ENCODE measurements at regions not wholly inside any gene's neighbourhood (a gene's known extent, or its start where the extent isn't known, plus 50 kb on each side); places are given as distances from the start of the nearest gene placed in this dataset.

- H3K4me1 ChIP-seq (ENCODE audit: control insufficient read depth in 2 of 2, insufficient read depth in 2 of 2, low read length in 2 of 2): no peaks in the 10 kb centered on the region
- POLR2A ChIA-PET: no interaction called here
- Mint-ChIP-seq H3K27ac (no peak overlapping the region), H3K27me3 (peaks cover 0 to 5% (median 0%) of the 10 kb centered on the region in 5 donors), H3K4me3 (no peak overlapping the region), H3K36me3 (no peaks in the 10 kb centered on the region), H3K4me1 (peaks cover 6 to 24% (median 15%) of the 10 kb centered on the region in 7 donors), H3K9me3 (no peaks in the 10 kb centered on the region)
- H3K27ac ChIP-seq (ENCODE audit: low read depth, low read length): no peak overlapping the region
- no peak overlapping the region for H3K4me3 ChIP-seq (ENCODE audit: low read length)
- intact Hi-C loops (cut with micrococcal nuclease): loop anchor here in 1 of 2 donors (10.0 kb wide), 1 partner anchor 901 kb away; no protein-coding TSS in a partner anchor
- H3K9me3 ChIP-seq (ENCODE audit: control insufficient read depth in 2 of 3, low read length in 3 of 3): no peaks in the 10 kb centered on the region
- DNase-seq: no peak
- no peaks in the 10 kb centered on the region for H3K36me3 ChIP-seq (ENCODE audit: control insufficient read depth in 2 of 3, insufficient read depth in 3 of 3, low read length in 3 of 3)
- H3K27me3 ChIP-seq (ENCODE audit: control insufficient read depth in 2 of 2, insufficient read depth in 2 of 2, low read length in 2 of 2): no peaks in the 10 kb centered on the region
- ATAC-seq: no peak
- CTCF ChIA-PET: no interaction called here
Measured at GRCh38 chr13:59533561-59534555, 629.9 kb downstream of the DIAPH3 start.

- ChIA-PET POLR2A (no interaction called here), CTCF (no interaction called here)
- Mint-ChIP-seq H3K27ac (peak overlapping the region in 1 of 9 donors; percentile 34), H3K9me3 (no peaks in the 10 kb centered on the region), H3K4me1 (peaks cover 6 to 24% (median 15%) of the 10 kb centered on the region in 7 donors), H3K4me3 (no peak overlapping the region), H3K36me3 (no peaks in the 10 kb centered on the region), H3K27me3 (peaks cover 0 to 5% (median 0%) of the 10 kb centered on the region in 5 donors)
- no peak overlapping the region for H3K4me3 ChIP-seq (ENCODE audit: low read length)
- H3K4me1 ChIP-seq (ENCODE audit: control insufficient read depth in 2 of 2, insufficient read depth in 2 of 2, low read length in 2 of 2): no peaks in the 10 kb centered on the region
- ATAC-seq (no peak), DNase-seq (no peak)
- intact Hi-C loops (cut with micrococcal nuclease): loop anchor here in 1 of 2 donors (10.0 kb wide), 1 partner anchor 900 kb away; no protein-coding TSS in a partner anchor
- H3K36me3 ChIP-seq (ENCODE audit: control insufficient read depth in 2 of 3, insufficient read depth in 3 of 3, low read length in 3 of 3): no peaks in the 10 kb centered on the region
- no peaks in the 10 kb centered on the region for H3K9me3 ChIP-seq (ENCODE audit: control insufficient read depth in 2 of 3, low read length in 3 of 3)
- no peaks in the 10 kb centered on the region for H3K27me3 ChIP-seq (ENCODE audit: control insufficient read depth in 2 of 2, insufficient read depth in 2 of 2, low read length in 2 of 2)
- no peak overlapping the region for H3K27ac ChIP-seq (ENCODE audit: low read depth, low read length)
Measured at GRCh38 chr13:59534806-59535205, 628.9 kb downstream of the DIAPH3 start.

GRCh38 chr13:59537500-59537899, 626.2 kb downstream of the DIAPH3 start:
- peaks cover 0 to under 1% (median 0%) of the 10 kb centered on the region in 7 donors for H3K4me1 Mint-ChIP-seq
- H3K4me1 ChIP-seq (ENCODE audit: control insufficient read depth in 2 of 2, insufficient read depth in 2 of 2, low read length in 2 of 2): no peaks in the 10 kb centered on the region
- no peak overlapping the region for H3K4me3 Mint-ChIP-seq
- DNase-seq (no peak), ATAC-seq (no peak)
- intact Hi-C loops (cut with micrococcal nuclease): loop anchor here in 1 of 2 donors (10.0 kb wide), 1 partner anchor 897 kb away; no protein-coding TSS in a partner anchor
- no peaks in the 10 kb centered on the region for H3K9me3 Mint-ChIP-seq
- no peak overlapping the region for H3K27ac ChIP-seq (ENCODE audit: low read depth, low read length)
- H3K9me3 ChIP-seq (ENCODE audit: control insufficient read depth in 2 of 3, low read length in 3 of 3): no peaks in the 10 kb centered on the region
- H3K36me3 Mint-ChIP-seq: no peaks in the 10 kb centered on the region
- H3K27me3 Mint-ChIP-seq: peaks cover 0 to 5% (median 0%) of the 10 kb centered on the region in 5 donors
- H3K27me3 ChIP-seq (ENCODE audit: control insufficient read depth in 2 of 2, insufficient read depth in 2 of 2, low read length in 2 of 2): no peaks in the 10 kb centered on the region
- POLR2A ChIA-PET: no interaction called here
- no peaks in the 10 kb centered on the region for H3K36me3 ChIP-seq (ENCODE audit: control insufficient read depth in 2 of 3, insufficient read depth in 3 of 3, low read length in 3 of 3)
- CTCF ChIA-PET: no interaction called here
- H3K27ac Mint-ChIP-seq: no peak overlapping the region
- no peak overlapping the region for H3K4me3 ChIP-seq (ENCODE audit: low read length)

GRCh38 chr13:59538512-59538911, 625.2 kb downstream of the DIAPH3 start:
- Histone ChIP-seq H3K4me3 (ENCODE audit: low read length) (no peak overlapping the region), H3K36me3 (ENCODE audit: control insufficient read depth in 2 of 3, insufficient read depth in 3 of 3, low read length in 3 of 3) (no peaks in the 10 kb centered on the region), H3K27me3 (ENCODE audit: control insufficient read depth in 2 of 2, insufficient read depth in 2 of 2, low read length in 2 of 2) (no peaks in the 10 kb centered on the region), H3K27ac (ENCODE audit: low read depth, low read length) (no peak overlapping the region), H3K4me1 (ENCODE audit: control insufficient read depth in 2 of 2, insufficient read depth in 2 of 2, low read length in 2 of 2) (no peaks in the 10 kb centered on the region), H3K9me3 (ENCODE audit: control insufficient read depth in 2 of 3, low read length in 3 of 3) (no peaks in the 10 kb centered on the region)
- Mint-ChIP-seq H3K4me3 (no peak overlapping the region), H3K36me3 (no peaks in the 10 kb centered on the region), H3K27me3 (peaks cover 0 to 5% (median 0%) of the 10 kb centered on the region in 5 donors), H3K9me3 (no peaks in the 10 kb centered on the region), H3K27ac (no peak overlapping the region), H3K4me1 (no peaks in the 10 kb centered on the region)
- CTCF ChIA-PET: no interaction called here
- POLR2A ChIA-PET: no interaction called here
- DNase-seq (no peak), ATAC-seq (no peak)
- intact Hi-C loops (cut with micrococcal nuclease): loop anchor here in 1 of 2 donors (10.0 kb wide), 1 partner anchor 896 kb away; no protein-coding TSS in a partner anchor

- no peaks in the 10 kb centered on the region for H3K27me3 ChIP-seq (ENCODE audit: control insufficient read depth in 2 of 2, insufficient read depth in 2 of 2, low read length in 2 of 2)
- no peak for DNase-seq
- no peak overlapping the region for H3K4me3 Mint-ChIP-seq
- H3K4me3 ChIP-seq (ENCODE audit: low read length): no peak overlapping the region
- H3K27ac ChIP-seq (ENCODE audit: low read depth, low read length): no peak overlapping the region
- H3K9me3 ChIP-seq (ENCODE audit: control insufficient read depth in 2 of 3, low read length in 3 of 3): no peaks in the 10 kb centered on the region
- no peaks in the 10 kb centered on the region for H3K36me3 ChIP-seq (ENCODE audit: control insufficient read depth in 2 of 3, insufficient read depth in 3 of 3, low read length in 3 of 3)
- H3K4me1 Mint-ChIP-seq: no peaks in the 10 kb centered on the region
- CTCF ChIA-PET: no interaction called here
- no peak overlapping the region for H3K27ac Mint-ChIP-seq
- intact Hi-C loops (cut with micrococcal nuclease): no loop called here
- H3K4me1 ChIP-seq (ENCODE audit: control insufficient read depth in 2 of 2, insufficient read depth in 2 of 2, low read length in 2 of 2): no peaks in the 10 kb centered on the region
- peaks cover 0 to 13% (median 8%) of the 10 kb centered on the region in 5 donors for H3K27me3 Mint-ChIP-seq
- ATAC-seq: no peak
- H3K36me3 Mint-ChIP-seq: no peaks in the 10 kb centered on the region
- peaks cover 0 to 3% (median 0%) of the 10 kb centered on the region in 11 donors for H3K9me3 Mint-ChIP-seq
- POLR2A ChIA-PET: no interaction called here
Measured at GRCh38 chr13:59542303-59542702, 621.4 kb downstream of the DIAPH3 start.

GRCh38 chr13:59543418-59543817, 620.3 kb downstream of the DIAPH3 start:
- no peaks in the 10 kb centered on the region for H3K4me1 ChIP-seq (ENCODE audit: control insufficient read depth in 2 of 2, insufficient read depth in 2 of 2, low read length in 2 of 2)
- ATAC-seq (no peak), DNase-seq (no peak)
- peaks cover 0 to 1% (median 0%) of the 10 kb centered on the region in 7 donors for H3K4me1 Mint-ChIP-seq
- no peak overlapping the region for H3K4me3 Mint-ChIP-seq
- peaks cover 0 to 13% (median 8%) of the 10 kb centered on the region in 5 donors for H3K27me3 Mint-ChIP-seq
- no peaks in the 10 kb centered on the region for H3K36me3 ChIP-seq (ENCODE audit: control insufficient read depth in 2 of 3, insufficient read depth in 3 of 3, low read length in 3 of 3)
- no peaks in the 10 kb centered on the region for H3K9me3 ChIP-seq (ENCODE audit: control insufficient read depth in 2 of 3, low read length in 3 of 3)
- peak overlapping the region in 1 of 9 donors; percentile 27 for H3K27ac Mint-ChIP-seq
- H3K36me3 Mint-ChIP-seq: no peaks in the 10 kb centered on the region
- H3K27ac ChIP-seq (ENCODE audit: low read depth, low read length): no peak overlapping the region
- H3K27me3 ChIP-seq (ENCODE audit: control insufficient read depth in 2 of 2, insufficient read depth in 2 of 2, low read length in 2 of 2): no peaks in the 10 kb centered on the region
- POLR2A ChIA-PET: no interaction called here
- CTCF ChIA-PET: no interaction called here
- no peak overlapping the region for H3K4me3 ChIP-seq (ENCODE audit: low read length)
- intact Hi-C loops (cut with micrococcal nuclease): no loop called here
- peaks cover 0 to 6% (median 0%) of the 10 kb centered on the region in 11 donors for H3K9me3 Mint-ChIP-seq
